ENCODE measurements at regions not wholly inside any gene's neighbourhood (a gene's known extent, or its start where the extent isn't known, plus 50 kb on each side); places are given as distances from the start of the nearest gene placed in this dataset.

GRCh38 chr1:47611992-47612391 lies 174.1 kb downstream of the FOXD2 start:
- TF ChIP-seq POLR2A (IDR thresholded peaks at IDR 0.05) (no peak), CTCF (IDR thresholded peaks at IDR 0.05) (no peak)
- Histone ChIP-seq H3K27ac (no peak overlapping the region), H3K27me3 (no peaks in the 10 kb centered on the region), H3K36me3 (ENCODE audit: low read depth, missing control alignments) (no peaks in the 10 kb centered on the region), H3K4me3 (no peak overlapping the region), H3K4me1 (no peaks in the 10 kb centered on the region), H3K9me3 (no peaks in the 10 kb centered on the region)
- intact Hi-C loops (cut with DNase I; ENCODE audit: low total_unique reads) = no loop called here
- DNase-seq = no peak
- 81 to 91% methylated on average over 2 of the region's 2 CpGs for WGBS, 2 donors

GRCh38 chr1:47612819-47613218 lies 175.0 kb downstream of the FOXD2 start:
- no peaks in the 10 kb centered on the region for H3K9me3 ChIP-seq
- H3K36me3 ChIP-seq (ENCODE audit: low read depth, missing control alignments) = no peaks in the 10 kb centered on the region
- intact Hi-C loops (cut with DNase I; ENCODE audit: low total_unique reads) = no loop called here
- TF ChIP-seq POLR2A (IDR thresholded peaks at IDR 0.05) (no peak), CTCF (IDR thresholded peaks at IDR 0.05) (no peak)
- H3K4me1 ChIP-seq = no peaks in the 10 kb centered on the region
- no peaks in the 10 kb centered on the region for H3K27me3 ChIP-seq
- no peak overlapping the region for H3K4me3 ChIP-seq
- H3K27ac ChIP-seq = no peak overlapping the region
- DNase-seq = no peak
- 85 to 96% methylated on average over 1 of the region's 1 CpG for WGBS, 2 donors

DNA sequence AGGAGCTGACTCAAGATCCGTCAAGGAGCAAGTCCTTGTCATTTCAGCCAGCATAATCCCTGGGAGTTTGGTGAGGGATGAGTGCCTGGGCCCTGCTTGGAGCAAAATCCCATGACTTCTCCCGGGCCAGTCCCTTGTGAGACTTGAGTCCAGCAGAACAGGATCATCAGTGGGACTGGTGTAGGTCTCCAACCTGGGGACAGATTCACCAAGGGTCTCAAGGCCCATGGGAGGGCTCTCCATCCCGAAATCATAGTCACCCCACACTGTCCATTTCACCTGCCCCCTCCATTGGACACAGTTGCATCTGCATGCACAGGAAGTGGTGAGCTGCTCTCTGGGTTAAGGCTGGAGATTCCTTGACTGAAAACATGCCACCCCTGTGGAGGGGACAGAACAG lies 178.2 kb downstream of the FOXD2 start:
- DNase-seq = no peak
- no peak overlapping the region for H3K27ac ChIP-seq
- H3K9me3 ChIP-seq = no peaks in the 10 kb centered on the region
- H3K4me3 ChIP-seq = no peak overlapping the region
- no peaks in the 10 kb centered on the region for H3K27me3 ChIP-seq
- H3K36me3 ChIP-seq (ENCODE audit: low read depth, missing control alignments) = no peaks in the 10 kb centered on the region
- H3K4me1 ChIP-seq = no peaks in the 10 kb centered on the region
- whole genome bisulfite sequencing, 2 donors = 96 to 100% methylated on average over 1 to 3 of the region's 3 CpGs
- intact Hi-C loops (cut with DNase I; ENCODE audit: low total_unique reads) = no loop called here
- no peak for TF ChIP-seq POLR2A (IDR thresholded peaks at IDR 0.05)
- no peak for TF ChIP-seq CTCF (IDR thresholded peaks at IDR 0.05)

GRCh38 chr1:47616906-47617305 lies 179.1 kb downstream of the FOXD2 start:
- no peaks in the 10 kb centered on the region for H3K27me3 ChIP-seq
- TF ChIP-seq POLR2A (IDR thresholded peaks at IDR 0.05) (no peak), CTCF (IDR thresholded peaks at IDR 0.05) (no peak)
- H3K36me3 ChIP-seq (ENCODE audit: low read depth, missing control alignments) = no peaks in the 10 kb centered on the region
- 97 to 100% methylated on average over 3 of the region's 3 CpGs for WGBS, 2 donors
- H3K27ac ChIP-seq = no peak overlapping the region
- no peaks in the 10 kb centered on the region for H3K9me3 ChIP-seq
- H3K4me3 ChIP-seq = no peak overlapping the region
- intact Hi-C loops (cut with DNase I; ENCODE audit: low total_unique reads) = no loop called here
- H3K4me1 ChIP-seq = no peaks in the 10 kb centered on the region
- no peak for DNase-seq

GRCh38 chr1:47617381-47618221 lies 179.8 kb downstream of the FOXD2 start:
- no peak overlapping the region for H3K27ac ChIP-seq
- intact Hi-C loops (cut with DNase I; ENCODE audit: low total_unique reads) = no loop called here
- no peak for DNase-seq
- no peaks in the 10 kb centered on the region for H3K27me3 ChIP-seq
- 94% methylated on average over 6 of the region's 6 CpGs for WGBS, 2 donors
- no peaks in the 10 kb centered on the region for H3K36me3 ChIP-seq (ENCODE audit: low read depth, missing control alignments)
- no peaks in the 10 kb centered on the region for H3K9me3 ChIP-seq
- no peaks in the 10 kb centered on the region for H3K4me1 ChIP-seq
- no peak for TF ChIP-seq POLR2A (IDR thresholded peaks at IDR 0.05)
- no peak for TF ChIP-seq CTCF (IDR thresholded peaks at IDR 0.05)
- H3K4me3 ChIP-seq = no peak overlapping the region
